Activated naive CD4-positive, alpha-beta T cell treated with Interleukin-2 at 50 U/mL for 16 hours (primary cell): ENCODE measurements at regions not wholly inside any gene's neighbourhood (a gene's known extent, or its start where the extent isn't known, plus 50 kb on each side); places are given as distances from the start of the nearest gene placed in this dataset.
"Not testable (repeated sequence)": the region's sequence is repeated elsewhere in the genome, so short reads cannot be mapped to it uniquely, and the experiment has no call there.

ENCODE experiments used
- DNase-seq: peaks from one replicate; pipeline ENCODE4 v3.0.0-alpha.2; 2020

GRCh38 chr5:125222597-125223240 is 476.3 kb upstream of the ZNF608 start:
- no peak for DNase-seq

DNA sequence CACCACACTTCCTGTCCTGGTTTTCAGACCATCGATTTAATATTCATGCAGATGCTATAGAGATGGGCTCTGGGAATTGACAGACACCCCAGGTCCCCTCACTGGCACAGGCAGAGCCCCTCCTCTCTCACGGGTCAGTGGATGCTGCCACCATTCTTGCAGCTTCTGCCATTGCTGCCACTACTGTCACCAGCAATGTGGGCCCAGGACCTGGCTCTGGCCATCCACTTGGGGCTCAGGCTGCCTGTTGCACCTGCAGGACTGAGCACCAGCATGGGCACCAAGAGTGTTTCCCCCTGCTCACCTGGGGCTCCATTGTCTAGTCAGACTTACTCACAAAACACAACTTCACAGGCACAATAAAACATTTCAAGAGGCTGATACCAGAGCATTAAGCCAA is 479.0 kb upstream of the ZNF608 start:
- no peak for DNase-seq

GRCh38 chr5:125226825-125227224 is 480.4 kb upstream of the ZNF608 start:
- DNase-seq = no peak

DNA sequence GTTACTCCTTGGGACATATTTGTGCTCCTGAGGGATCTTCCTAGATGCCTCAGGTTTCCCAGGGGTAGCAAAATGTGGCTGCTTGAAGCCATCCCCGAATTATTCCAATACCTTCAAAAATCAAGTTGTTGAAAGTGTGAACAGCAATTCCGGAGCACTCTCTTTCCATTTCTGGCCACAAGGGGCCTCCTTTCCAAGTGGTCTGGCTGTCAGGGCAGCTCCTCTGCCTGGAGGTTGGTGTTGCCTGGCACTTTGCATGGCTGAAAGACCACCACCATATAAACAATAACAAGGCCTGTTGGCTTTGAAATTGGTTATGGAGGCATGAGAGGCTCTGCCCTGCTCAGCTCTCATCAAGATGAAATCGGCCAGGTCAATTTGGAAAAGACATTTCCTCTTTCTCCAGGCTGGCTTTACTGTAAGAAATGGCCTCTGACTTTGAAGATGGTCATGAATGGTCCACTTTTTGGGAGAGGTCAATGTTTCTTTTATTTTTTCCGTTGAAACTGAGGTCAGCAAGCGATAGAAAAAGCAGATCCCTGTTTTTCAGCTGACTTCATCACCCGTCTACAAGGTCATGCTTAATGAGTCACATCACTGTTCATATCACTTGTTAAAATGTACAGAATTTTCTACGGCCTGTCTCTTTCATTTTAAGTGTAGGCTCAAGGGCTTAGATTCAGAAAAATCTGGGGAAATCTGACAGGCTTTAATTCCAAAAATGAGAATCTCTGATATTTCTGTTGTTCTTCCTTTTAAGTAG is 481.1 kb upstream of the ZNF608 start:
- DNase-seq = no peak

GRCh38 chr5:125228363-125229070 is 482.1 kb upstream of the ZNF608 start:
- DNase-seq = no peak

DNA sequence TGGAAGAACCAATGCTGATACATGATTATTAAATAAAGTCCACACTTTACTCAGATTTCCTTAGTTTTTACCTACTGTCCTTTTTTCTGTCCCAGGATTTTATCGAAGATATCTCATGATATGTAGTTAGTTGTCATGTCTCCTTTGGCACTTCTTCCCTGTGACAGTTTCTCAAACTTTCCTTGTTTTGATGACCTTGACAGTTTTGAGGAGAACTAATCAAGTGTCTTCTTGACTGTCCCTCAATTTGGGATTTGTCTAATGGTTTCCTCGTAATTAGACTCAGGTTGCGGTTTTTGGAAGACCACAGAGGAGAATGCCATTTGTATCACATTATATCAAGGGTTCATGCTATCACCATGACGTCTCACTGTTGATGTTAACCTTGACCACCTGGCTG is 483.1 kb upstream of the ZNF608 start:
- no peak for DNase-seq

- DNase-seq = no peak
Observed at GRCh38 chr5:125232779-125233230, 486.4 kb upstream of the ZNF608 start.

- DNase-seq = no peak
Observed at GRCh38 chr5:125233944-125234343, 487.5 kb upstream of the ZNF608 start.

GRCh38 chr5:125236007-125236406 is 489.6 kb upstream of the ZNF608 start:
- DNase-seq = no peak

- no peak for DNase-seq
Observed at GRCh38 chr5:125236981-125237380, 490.5 kb upstream of the ZNF608 start.

GRCh38 chr5:125244531-125244930 is 498.1 kb upstream of the ZNF608 start:
- DNase-seq = no peak

DNA sequence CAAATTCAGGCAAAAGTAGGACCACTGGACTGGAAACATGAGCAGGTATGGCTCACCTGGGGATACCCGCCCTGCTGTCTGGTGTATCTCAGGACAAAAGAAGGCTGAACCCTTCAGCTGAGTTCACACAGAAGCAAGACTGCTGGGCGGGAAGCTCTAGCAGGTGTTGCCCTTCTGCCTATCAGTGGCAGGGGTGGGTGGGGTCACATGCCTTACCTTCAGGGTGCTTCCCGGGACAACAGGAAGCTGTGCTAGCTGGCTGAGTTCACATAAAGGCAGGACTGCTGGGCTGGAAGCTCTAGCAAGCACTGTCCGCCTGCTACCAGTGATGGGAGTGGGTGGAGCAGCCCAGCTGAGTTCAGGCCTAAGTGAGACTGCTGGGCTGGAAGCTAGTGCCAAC is 498.8 kb upstream of the ZNF608 start:
- no peak for DNase-seq

- DNase-seq = no peak
Observed at GRCh38 chr5:125249400-125249799, 503.0 kb upstream of the ZNF608 start.

DNA sequence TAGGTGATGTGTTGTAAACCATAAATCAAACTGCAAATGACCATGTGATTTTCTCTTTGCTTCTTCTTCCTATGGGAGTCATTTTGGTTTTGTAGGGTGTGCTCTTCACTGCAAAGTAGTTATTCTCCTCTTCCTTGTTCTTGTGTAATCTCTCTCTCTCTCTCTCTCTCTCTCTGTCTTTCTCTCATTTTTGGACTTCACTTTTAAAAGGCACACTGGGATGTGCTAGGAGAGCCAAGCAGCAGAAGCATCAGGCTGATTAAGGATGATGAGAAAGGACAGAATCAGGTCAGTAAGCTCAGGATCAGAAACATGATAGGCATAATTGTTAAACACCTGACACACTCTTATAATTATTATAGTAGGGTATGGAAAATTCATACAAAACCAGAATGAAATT is 505.3 kb upstream of the ZNF608 start:
- DNase-seq = no peak

- not testable (repeated sequence) for DNase-seq
Observed at GRCh38 chr5:125253634-125254033, 507.2 kb upstream of the ZNF608 start.

GRCh38 chr5:125254267-125254666 is 507.8 kb upstream of the ZNF608 start:
- no peak for DNase-seq

DNA sequence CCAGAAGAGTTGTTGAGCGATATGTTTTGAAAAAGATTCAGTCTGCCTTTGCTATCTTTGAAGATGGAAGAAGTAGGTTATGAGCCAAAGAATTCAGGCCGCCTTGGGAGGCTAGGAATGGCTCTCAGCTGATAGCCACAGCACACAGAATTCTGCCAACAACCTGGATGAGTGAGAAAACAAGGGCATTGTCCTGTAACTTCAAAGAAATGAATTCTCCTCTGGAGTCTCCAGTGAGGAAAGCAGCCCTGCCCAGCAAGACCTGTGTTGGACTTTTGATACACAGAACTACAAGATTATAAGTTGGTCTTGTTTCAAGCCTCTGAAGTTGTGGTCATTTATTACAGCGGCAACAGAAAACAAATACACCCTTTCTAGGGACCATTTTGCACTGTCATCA is 509.9 kb upstream of the ZNF608 start:
- no peak for DNase-seq

DNA sequence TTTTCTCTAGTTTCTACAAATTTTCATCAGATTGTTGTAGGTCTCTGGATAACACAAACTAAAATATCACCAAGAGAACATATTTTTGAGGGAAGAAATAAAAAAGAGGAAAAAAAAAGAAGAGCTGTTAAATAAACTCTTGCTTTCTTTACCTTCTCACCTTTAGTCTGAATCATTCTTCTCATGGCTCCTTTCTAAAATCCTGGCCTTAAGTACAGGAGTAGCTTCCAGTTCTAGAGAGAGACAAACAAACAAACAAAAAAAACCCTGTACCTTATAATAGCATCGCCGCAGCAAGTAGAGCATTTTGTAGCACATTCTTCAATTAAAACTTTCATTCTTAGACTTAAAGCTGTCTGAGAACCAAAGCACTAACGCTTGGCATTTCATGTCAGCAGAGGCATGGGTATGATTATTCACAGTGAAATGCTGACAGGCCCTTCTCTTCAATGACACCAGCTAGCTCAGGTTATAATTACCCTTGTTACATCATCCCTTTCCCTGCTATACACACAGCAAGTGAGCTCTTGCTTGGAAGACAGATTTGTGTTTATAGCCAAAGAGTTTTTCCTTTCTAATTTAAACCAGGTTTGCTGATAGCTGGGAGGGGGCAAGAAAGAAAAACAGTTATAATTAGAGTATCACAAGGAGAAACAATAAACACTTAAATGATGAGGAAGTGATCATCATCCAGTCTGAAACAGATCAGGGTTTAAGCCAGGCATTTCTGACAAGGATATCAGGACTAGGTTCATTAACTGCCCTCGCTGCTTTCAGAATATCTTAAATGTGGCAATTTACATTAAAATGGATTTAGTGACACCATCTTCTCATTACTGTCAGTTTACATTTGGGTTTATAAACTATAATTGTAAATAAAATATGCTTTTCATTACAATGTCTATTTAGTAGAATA is 510.9 kb upstream of the ZNF608 start:
- no peak for DNase-seq

DNA sequence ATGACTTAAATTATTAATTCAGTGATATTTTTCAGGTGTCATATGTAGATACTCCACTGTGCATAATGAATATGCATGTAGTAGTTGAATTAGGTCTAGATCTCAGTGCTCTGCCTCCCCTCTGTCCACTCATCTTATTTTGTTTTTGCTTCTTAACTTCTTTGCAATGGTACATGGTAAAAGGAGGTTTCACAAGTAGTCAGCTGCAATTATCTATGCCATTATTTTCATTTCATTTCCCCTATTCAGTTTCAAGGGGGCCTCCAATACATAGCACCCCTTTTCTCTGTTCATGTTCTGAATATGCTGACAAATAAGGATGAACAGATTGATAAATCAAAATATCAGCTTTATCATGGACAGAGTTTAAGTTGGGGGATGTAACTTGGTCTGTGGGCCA is 511.6 kb upstream of the ZNF608 start:
- DNase-seq = no peak

DNA sequence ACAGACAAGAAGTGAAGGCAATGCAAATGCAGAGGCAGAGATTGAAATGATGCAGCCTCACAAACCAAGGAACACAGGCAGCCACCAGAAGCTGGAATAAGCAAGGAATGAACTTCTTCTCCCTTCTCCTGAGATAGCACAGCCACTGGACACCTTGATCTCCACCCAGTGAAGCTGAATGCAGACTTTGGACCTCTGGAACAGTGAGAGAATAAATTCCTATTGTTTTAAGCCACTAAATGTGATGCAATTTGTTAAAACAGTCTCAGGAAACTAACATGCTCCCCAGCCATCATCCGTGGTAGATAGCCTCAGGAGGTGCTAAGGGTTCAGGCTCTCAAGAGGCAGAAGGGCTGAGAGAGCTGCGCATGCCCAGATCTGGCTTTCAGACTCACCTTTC is 512.2 kb upstream of the ZNF608 start:
- no peak for DNase-seq

DNA sequence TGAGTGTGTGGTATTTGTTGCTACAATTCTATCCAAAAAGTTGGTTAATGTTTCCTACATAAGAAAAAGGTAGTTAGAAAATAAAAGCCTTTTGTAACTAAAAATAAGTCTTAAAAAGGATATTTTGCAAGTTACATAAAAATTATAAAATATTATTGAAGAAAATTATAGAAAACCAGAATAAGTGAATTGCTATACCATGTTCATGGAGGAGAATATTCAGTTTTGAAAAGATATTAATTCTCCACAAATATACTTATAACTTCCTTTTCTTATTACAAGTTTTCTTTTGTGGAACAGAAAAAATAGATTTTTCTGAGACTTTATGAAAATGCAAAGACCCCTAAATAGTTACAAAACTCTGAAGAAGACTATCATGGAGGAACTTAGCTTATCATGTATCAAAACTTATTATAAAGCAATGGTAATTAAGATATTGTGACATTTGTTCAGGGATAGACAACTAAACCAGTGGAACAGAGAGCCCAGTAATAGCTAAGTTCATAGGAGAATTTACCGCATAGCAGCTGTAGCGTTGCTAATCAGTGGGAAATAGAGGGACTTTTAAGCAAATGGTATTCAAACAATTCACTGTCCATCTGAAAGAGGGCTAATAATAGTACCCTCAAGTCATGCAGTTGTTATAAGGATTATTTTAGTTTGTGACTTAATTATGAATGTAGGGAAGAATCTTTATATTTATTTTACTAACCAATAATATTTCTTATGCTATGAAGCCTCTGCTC is 515.2 kb upstream of the ZNF608 start:
- no peak for DNase-seq

GRCh38 chr5:125262782-125263181 is 516.3 kb upstream of the ZNF608 start:
- DNase-seq = no peak
